Fibroblast of the aortic adventitia (primary cell): ENCODE measurements at regions not wholly inside any gene's neighbourhood (a gene's known extent, or its start where the extent isn't known, plus 50 kb on each side); places are given as distances from the start of the nearest gene placed in this dataset.
"Not testable (repeated sequence)": the region's sequence is repeated elsewhere in the genome, so short reads cannot be mapped to it uniquely, and the experiment has no call there.

Experiments used
- DNase-seq: peaks from one replicate; pipeline ENCODE4 v3.0.0-alpha.2; 2010; ENCODE audit warnings: low read depth
- H3K4me3 ChIP-seq: 2 replicates; pipeline ENCODE4 v1.5.1; 2011; ENCODE audit warnings: low read depth, mild to moderate bottlenecking, control low read depth, low read length, moderate library complexity
- CTCF ChIP-seq: IDR thresholded peaks from 2 replicates; pipeline ENCODE4 v1.5.1; 2011; ENCODE audit warnings: mild to moderate bottlenecking, low read length, control low read depth, inconsistent platforms; ENCODE audit not compliant: insufficient read depth

GRCh38 chr15:29648415-29648814, 173.9 kb downstream of the TJP1 start:
- DNase-seq, H3K4me3 ChIP-seq: not testable (repeated sequence)

DNA sequence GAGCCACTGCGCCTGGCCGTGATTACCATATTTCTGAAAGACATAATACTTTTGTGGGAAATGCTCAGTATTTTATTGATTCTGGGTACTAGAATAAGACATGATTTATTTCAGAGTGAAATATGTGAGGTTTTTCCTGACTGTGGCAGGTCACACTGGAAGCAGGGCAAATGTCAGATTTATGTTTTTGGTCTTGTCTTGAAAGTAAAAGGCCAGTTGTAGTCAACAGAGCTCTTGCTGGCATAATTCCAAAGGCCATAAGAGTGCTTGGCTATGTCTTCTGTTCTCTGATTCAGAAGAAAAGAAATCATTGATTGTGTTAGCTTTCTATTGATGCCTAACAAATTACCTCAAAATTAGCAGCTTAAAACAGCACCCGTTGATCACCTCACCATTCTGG, 176.4 kb downstream of the TJP1 start:
- H3K4me3 ChIP-seq = no peak overlapping the region
- no peak for TF ChIP-seq CTCF
- no peak for DNase-seq

DNA sequence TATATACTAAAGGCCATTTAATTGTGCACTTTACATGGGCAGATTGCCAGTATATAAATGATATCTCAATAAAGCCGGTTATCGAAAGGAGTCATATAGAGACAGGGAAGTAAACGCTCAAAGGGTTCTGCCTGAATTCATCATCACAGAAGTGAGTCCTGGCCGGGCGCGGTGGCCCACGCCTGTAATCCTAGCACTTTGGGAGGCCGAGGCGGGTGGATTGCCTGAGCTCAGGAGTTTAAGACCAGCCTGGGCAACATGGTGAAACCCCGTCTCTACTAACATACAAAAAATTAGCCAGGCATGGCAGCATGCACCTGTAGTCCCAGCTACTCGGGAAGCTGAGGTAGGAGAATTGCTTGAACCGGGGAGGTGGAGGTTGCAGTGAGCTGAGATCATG, 177.9 kb downstream of the TJP1 start:
- not testable (repeated sequence) for DNase-seq, H3K4me3 ChIP-seq

DNA sequence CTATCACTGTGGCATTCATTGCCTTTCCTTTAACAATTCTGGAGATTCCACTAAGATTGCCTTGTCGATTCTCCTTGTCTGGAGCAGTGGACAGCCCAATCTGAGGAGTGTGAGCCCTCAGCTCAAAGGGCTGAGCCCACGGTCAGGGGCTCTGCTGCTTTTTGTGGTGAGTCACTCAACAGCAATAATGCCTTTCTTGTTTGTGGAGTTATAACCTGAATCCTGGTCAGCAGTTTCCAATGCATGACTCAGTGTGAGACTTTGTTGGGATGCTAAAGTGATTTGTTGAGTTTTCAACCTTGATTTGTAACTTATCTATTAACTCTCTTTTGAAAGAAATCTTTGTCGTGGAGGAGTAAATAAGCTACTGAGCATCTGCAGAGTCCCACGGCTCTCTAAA, 183.5 kb downstream of the TJP1 start:
- H3K4me3 ChIP-seq = no peak overlapping the region
- TF ChIP-seq CTCF = no peak
- no peak for DNase-seq

DNA sequence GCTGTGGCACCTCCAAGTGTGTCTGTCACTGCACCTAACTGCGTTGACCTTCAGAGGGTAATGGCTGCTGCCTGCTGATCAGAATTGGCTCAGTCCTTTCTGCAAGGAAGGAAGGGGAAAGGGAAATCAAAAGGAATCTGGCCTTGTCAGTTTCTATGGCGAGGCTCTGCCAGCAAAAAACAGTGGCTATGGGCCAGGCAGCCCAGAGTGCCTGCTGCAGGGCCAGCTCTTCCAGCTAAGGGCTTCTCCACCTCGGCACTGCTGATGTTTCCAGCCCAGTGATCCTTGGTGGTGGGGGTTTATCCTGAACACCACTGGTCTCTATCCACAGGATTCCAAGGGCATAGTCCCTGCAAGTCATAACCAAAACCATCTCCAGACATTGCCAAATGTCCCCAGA, 184.3 kb downstream of the TJP1 start:
- no peak overlapping the region for H3K4me3 ChIP-seq
- TF ChIP-seq CTCF = no peak
- DNase-seq = no peak

- H3K4me3 ChIP-seq = no peak overlapping the region
- TF ChIP-seq CTCF = no peak
- DNase-seq = no peak
Observed at GRCh38 chr15:29637555-29637954, 184.7 kb downstream of the TJP1 start.

GRCh38 chr15:29636921-29637320, 185.3 kb downstream of the TJP1 start:
- H3K4me3 ChIP-seq = no peak overlapping the region
- no peak for DNase-seq
- no peak for TF ChIP-seq CTCF

DNA sequence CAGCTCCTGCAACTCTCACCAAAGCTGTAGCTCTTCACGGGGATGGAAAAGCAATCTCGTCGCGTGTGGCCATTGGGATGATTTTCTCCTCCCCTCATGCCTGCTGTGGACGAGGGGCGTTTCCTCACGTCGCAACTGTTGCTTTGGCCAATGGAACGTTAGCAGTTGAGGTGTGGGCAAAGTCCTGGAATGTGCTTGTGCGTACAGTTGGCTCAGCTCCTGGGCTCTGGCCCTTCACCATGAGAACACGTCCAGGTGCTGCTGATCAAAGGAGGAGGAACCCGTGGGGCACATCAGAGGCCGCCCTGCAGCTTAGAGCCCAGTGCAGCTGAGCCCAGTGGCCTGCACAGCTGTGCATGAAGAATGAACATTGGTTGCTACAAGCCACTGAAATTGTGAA, 186.1 kb downstream of the TJP1 start:
- no peak for DNase-seq
- H3K4me3 ChIP-seq = no peak overlapping the region
- TF ChIP-seq CTCF = no peak
